Testis (tissue), 2 donors: ENCODE measurements at regions not wholly inside any gene's neighbourhood (a gene's known extent, or its start where the extent isn't known, plus 50 kb on each side); places are given as distances from the start of the nearest gene placed in this dataset.
"Not testable (repeated sequence)": the region's sequence is repeated elsewhere in the genome, so short reads cannot be mapped to it uniquely, and the experiment has no call there.

Experiments used
- DNase-seq: peaks from one replicate; pipeline ENCODE4 v3.0.0-alpha.2; 2019
- H3K27ac ChIP-seq, 2 donors: fragments of 200-600 bp; sonication (generic); one replicate each; pipeline ENCODE4 v1.5.1; 2019
- H3K27me3 ChIP-seq: fragments of 200-600 bp; sonication (generic); one replicate; pipeline ENCODE4 v1.5.1; 2019
- H3K36me3 ChIP-seq: fragments of 200-600 bp; sonication (generic); one replicate; pipeline ENCODE4 v1.5.1; 2017; ENCODE audit warnings: low read depth; ENCODE audit errors: missing control alignments
- H3K4me1 ChIP-seq: fragments of 200-600 bp; sonication (generic); one replicate; pipeline ENCODE4 v1.5.1; 2019
- H3K4me3 ChIP-seq, 2 donors: fragments of 200-600 bp; sonication (generic); one replicate each; pipeline ENCODE4 v1.5.1; 2017 to 2019
- H3K9me3 ChIP-seq: fragments of 200-600 bp; sonication (generic); one replicate; pipeline ENCODE4 v1.5.1; 2017
- CTCF ChIP-seq, 3 experiments: fragments of 450-650 bp in 2 of 3; fragments of 200-600 bp in 1 of 3; sonication (generic) in 1 of 3; IDR thresholded peaks; one replicate each; pipeline ENCODE4 v1.5.1; 2016 to 2019; ENCODE audit warnings: antibody characterized with exemption in 3 of 3, mild to moderate bottlenecking in 2 of 3, moderate library complexity in 1 of 3
- POLR2A ChIP-seq: fragments of 450-650 bp; IDR thresholded peaks from one replicate; pipeline ENCODE4 v1.6.1; 2017; ENCODE audit warnings: antibody characterized with exemption, mild to moderate bottlenecking, moderate library complexity
- WGBS, 2 donors: methylation state at CpG; one replicate each; pipeline ENCODE4 v1.1.5; 2018; 5-methylcytosine and 5-hydroxymethylcytosine counted together
- intact Hi-C: fragments of 100-400 bp; cut with DNase I; formaldehyde crosslinking; loops from one replicate; pipeline ENCODE4 v1.15.1; 2023; ENCODE audit warnings: low total_unique reads

DNA sequence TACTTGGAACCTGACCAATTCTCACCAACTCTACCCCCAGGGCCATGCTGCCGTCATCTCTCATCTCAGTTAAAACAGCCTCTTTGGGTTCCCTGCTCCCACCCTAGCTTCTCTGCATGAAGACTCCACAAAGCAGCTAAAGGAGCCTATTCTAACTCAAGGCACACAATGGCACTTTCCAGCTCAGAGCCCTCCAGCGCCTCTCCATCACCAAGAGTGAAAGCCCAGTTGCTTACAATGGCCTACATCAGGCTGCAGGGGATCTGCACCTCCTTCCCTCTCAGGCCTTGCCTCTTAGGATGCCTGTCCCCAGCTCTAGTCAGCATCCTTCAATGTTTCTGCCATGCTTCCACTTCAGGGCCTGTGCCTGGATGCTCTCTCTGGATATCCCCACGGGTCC, 83.7 kb upstream of the GNAZ start:
- TF ChIP-seq POLR2A = no peak
- no peak for TF ChIP-seq CTCF (IDR thresholded peaks at IDR 0.05)
- Histone ChIP-seq H3K4me1 (no peaks in the 10 kb centered on the region), H3K27me3 (no peaks in the 10 kb centered on the region), H3K4me3 (no peak overlapping the region), H3K9me3 (no peaks in the 10 kb centered on the region), H3K36me3 (no peaks in the 10 kb centered on the region), H3K27ac (no peak overlapping the region)
- WGBS, 2 donors = 92 to 93% methylated on average over 3 of the region's 3 CpGs
- intact Hi-C loops = no loop called here
- no peak for DNase-seq

- Histone ChIP-seq H3K27ac (no peak overlapping the region), H3K27me3 (no peaks in the 10 kb centered on the region), H3K36me3 (no peaks in the 10 kb centered on the region), H3K4me3 (no peak overlapping the region), H3K9me3 (no peaks in the 10 kb centered on the region), H3K4me1 (no peaks in the 10 kb centered on the region)
- TF ChIP-seq POLR2A (no peak), CTCF (IDR thresholded peaks at IDR 0.05) (no peak)
- 74 to 79% methylated on average over 3 of the region's 3 CpGs for WGBS, 2 donors
- no peak for DNase-seq
- intact Hi-C loops = no loop called here
Observed at GRCh38 chr22:22988150-22988549, 82.2 kb upstream of the GNAZ start.

- H3K4me1 ChIP-seq = no peaks in the 10 kb centered on the region
- intact Hi-C loops = no loop called here
- H3K27me3 ChIP-seq = no peaks in the 10 kb centered on the region
- H3K36me3 ChIP-seq = no peaks in the 10 kb centered on the region
- WGBS, 2 donors = 79 to 88% methylated on average over 3 of the region's 3 CpGs
- no peak for DNase-seq
- TF ChIP-seq POLR2A = no peak
- TF ChIP-seq CTCF (IDR thresholded peaks at IDR 0.05) = no peak
- H3K9me3 ChIP-seq = no peaks in the 10 kb centered on the region
- no peak overlapping the region for H3K27ac ChIP-seq
- no peak overlapping the region for H3K4me3 ChIP-seq
Observed at GRCh38 chr22:22988785-22989184, 81.5 kb upstream of the GNAZ start.

DNA sequence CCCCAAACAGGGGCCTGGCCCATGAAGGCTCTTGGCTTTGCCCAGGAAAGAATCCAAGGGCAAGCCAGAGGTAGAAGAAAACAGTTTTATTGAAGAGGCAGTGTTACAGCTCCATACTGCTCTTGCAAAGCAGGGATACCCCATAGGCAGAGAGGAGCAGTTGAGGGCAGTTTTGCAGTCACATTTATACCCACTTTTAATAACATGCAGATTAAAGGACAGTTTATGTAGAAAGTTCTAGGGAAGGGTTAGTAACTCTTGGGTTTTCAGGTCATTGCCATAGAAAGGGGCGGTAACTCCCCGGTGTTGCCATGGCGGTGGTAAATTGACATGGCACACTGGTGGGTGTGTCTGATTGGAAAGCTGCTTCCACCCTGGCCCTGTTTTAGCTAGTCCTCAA, 80.5 kb upstream of the GNAZ start:
- Histone ChIP-seq H3K27ac (no peak overlapping the region), H3K36me3 (no peaks in the 10 kb centered on the region), H3K4me1 (no peaks in the 10 kb centered on the region), H3K9me3 (no peaks in the 10 kb centered on the region), H3K4me3 (no peak overlapping the region), H3K27me3 (no peaks in the 10 kb centered on the region)
- WGBS, 2 donors = 93 to 97% methylated on average over 3 of the region's 3 CpGs
- DNase-seq = no peak
- intact Hi-C loops = no loop called here
- TF ChIP-seq POLR2A (no peak), CTCF (IDR thresholded peaks at IDR 0.05) (no peak)

- H3K4me1 ChIP-seq, DNase-seq, H3K36me3 ChIP-seq, H3K4me3 ChIP-seq, H3K27ac ChIP-seq, H3K9me3 ChIP-seq, intact Hi-C loops, H3K27me3 ChIP-seq: not testable (repeated sequence)
- WGBS, 2 donors = 88 to 89% methylated on average over 7 of the region's 7 CpGs
Observed at GRCh38 chr22:22990711-22991505, 79.4 kb upstream of the GNAZ start.
